ENCODE measurements at regions not wholly inside any gene's neighbourhood (a gene's known extent, or its start where the extent isn't known, plus 50 kb on each side); places are given as distances from the start of the nearest gene placed in this dataset.

- no peak for DNase-seq (ENCODE audit: low read depth)
Measured at GRCh38 chr2:9756692-9757250, 86.5 kb upstream of the TAF1B start.

DNA sequence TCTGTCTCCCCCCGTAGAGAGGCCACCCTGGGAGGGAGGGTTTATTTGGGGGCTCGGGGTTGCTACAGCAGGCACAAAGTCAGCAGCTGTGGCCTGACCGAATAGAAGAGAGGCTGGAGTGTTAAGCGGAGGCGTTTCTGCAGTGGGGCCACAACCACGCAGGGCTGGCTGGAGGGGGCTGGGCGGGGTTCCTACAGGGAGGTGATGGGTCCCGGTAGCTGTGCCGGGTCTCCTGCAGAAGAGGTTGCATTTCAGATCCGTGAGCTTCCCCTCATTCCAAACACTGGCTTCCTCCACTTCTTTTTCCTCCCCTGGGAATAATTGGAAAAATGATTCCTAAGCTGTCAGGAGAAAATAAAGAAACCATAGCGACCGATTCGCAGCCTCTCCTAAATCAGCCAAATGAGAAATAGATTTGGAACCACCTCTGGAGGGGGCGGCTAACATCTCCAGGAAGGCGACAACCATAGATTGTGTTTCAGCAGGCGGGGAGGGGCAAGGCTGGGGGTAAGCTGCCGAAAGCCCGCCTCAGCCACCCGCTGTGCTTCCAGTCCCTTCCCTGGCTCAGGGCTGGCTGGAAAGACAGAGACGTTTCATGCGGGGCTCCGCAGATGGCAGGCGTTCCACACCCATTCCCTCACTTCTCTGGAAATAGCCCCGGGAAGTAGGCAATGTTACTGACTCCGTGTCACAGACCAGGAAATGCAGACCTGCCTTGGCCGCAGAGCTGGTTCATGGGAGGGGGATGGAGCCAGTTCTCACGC, 85.6 kb upstream of the TAF1B start:
- DNase-seq (ENCODE audit: low read depth): no peak

- no peak for DNase-seq (ENCODE audit: low read depth)
Measured at GRCh38 chr2:9758741-9759140, 84.5 kb upstream of the TAF1B start.

GRCh38 chr2:9760069-9760901, 83.0 kb upstream of the TAF1B start:
- DNase-seq (ENCODE audit: low read depth): no peak

DNA sequence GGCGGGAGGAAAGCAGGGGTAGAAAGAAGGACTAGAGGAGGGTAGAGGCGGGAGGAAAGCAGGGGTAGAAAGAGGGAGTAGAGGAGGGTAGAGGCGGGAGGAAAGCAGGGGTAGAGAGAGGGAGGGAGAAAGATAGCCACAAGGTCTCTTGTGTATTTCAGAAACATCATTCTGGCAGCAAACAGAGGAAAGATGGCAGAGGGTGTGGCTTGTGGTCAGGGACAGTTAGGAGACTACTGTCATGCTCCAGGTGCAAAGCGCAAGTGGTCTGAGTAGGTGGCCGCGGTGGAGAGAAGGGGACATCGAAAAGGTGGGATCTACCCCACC, 82.4 kb upstream of the TAF1B start:
- DNase-seq (ENCODE audit: low read depth): no peak

GRCh38 chr2:9761577-9761976, 81.7 kb upstream of the TAF1B start:
- no peak for DNase-seq (ENCODE audit: low read depth)

GRCh38 chr2:9762164-9762563, 81.1 kb upstream of the TAF1B start:
- no peak for DNase-seq (ENCODE audit: low read depth)

DNA sequence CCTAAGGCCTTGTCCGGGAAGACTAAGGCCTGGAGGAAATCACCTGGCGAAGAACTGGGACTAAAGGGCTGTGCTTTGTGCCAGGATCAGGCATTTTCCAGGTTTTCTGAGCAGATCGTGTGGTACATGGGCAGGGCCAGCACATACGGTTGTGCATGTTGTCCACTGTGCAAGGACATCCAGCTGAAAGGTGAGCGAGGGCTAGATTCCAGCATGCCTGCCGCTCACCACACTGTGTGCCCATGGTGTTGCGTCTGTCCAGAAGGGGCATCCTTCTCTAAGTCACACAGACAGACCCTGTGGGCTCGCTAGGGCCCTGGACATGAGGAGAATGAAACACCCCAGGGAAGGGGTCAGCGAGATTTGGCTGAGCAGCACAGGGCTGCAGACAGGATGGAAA, 80.3 kb upstream of the TAF1B start:
- no peak for DNase-seq (ENCODE audit: low read depth)

DNA sequence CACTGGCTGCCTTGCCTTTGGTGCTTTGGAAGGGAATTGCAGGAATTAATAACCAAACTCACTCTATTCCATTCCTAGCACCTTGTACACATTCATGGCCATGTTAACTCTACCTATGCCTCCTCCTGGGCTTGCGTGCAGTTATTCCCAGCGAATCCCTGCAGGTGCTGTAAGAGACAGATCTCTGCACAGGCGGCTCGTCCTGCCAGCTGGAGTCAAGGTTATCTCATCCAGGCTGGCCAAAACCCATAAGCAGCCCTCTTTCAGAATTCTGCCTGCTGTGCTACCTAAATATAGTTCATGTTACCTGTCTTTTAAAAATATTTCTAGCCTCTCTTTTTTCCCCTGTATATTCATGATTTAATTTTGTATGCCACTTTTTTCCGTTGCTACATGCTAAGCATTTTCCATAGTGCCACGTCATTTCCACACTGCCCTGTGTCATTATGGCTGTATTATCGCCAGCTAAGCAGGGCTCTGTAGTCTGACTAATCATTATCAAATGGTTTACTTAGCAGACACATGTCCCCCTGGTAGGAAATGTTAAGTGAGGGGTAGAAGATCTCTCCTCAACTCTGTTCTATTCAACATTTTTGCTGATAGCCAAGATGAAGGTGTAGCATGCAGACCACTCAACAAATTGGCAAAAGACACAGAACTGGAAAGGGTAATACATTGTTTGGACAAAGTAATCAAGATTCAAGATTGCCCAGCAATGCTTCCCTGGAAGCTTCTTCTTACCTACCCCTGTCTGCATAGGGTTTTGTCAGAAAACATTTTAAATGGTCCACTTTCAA, 79.7 kb upstream of the TAF1B start:
- DNase-seq (ENCODE audit: low read depth): no peak

GRCh38 chr2:9764153-9764778, 79.0 kb upstream of the TAF1B start:
- DNase-seq (ENCODE audit: low read depth): no peak

DNA sequence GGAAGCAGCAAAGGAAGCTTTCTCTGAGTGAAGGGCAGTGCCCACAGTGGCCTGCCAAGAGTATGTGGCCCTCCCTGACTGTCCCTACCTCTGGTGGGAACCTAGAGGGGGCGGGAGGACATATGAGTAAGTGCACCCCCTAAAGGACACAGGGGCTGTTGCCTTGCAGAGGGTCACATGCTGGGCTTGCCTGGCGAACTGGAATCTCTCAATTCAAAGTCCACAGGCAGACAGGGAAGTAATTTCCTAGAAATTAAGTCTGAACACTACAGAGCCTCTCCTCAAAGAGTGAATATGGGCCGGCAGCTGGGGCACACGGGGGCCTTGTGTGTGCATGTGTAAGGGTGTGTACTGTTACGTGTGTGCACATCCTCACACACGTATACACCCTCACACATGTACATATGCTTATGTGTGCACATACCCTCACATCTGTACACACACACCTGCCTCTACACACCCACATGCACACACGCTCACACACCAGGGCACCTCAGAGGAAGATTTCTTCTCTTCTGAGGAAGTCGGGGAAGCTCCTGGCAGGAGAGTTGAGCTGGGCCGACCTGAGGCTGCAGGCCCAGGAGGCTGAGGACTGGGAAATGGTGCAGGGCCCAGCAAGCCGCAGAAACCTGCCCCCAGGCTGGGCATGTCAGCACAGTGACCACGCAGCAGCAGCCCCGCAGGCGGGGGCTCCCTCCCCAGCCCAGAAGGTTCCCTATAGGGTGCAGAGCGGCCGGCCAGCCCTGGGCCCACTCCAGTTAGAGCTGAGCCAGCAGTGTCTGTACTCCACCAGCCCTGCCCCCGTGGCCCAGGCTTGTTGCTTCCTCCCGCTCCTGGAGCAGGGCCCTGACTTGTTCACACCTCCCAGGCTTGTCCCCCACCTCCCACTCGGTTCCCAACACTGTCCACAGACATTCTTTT, 77.4 kb upstream of the TAF1B start:
- DNase-seq (ENCODE audit: low read depth): no peak

DNA sequence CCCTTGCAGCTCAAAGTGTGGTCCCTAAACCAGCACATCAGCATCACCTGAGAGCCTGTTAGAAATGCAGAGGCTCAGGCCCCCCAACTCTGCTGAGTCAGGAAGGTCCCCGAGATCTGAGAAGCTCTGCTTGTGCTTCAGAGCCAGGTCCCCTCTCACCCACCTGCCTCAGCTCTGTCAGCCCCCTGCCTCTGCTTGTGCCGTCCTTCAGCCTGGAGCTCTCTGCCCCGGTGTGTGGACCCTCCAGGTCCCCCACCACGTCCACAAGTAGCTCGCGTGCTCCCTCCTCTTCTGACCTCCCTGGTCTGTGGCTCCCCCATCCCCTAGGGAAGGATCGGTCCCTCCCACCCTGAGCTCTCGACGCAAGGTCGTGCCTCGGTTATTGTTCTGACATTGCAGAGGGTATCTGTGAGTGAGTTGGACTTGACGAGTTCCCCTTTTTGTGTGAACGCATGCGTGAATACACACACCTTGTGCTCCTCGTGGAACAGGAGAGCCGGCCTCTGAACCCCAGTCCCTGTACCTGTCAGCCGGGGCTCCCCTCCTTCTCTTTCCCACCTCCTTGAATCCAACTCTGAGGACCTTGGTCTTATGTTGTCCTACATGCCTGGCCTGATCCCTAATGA, 75.5 kb upstream of the TAF1B start:
- no peak for DNase-seq (ENCODE audit: low read depth)

- no peak for DNase-seq (ENCODE audit: low read depth)
Measured at GRCh38 chr2:9768388-9768787, 74.9 kb upstream of the TAF1B start.

DNA sequence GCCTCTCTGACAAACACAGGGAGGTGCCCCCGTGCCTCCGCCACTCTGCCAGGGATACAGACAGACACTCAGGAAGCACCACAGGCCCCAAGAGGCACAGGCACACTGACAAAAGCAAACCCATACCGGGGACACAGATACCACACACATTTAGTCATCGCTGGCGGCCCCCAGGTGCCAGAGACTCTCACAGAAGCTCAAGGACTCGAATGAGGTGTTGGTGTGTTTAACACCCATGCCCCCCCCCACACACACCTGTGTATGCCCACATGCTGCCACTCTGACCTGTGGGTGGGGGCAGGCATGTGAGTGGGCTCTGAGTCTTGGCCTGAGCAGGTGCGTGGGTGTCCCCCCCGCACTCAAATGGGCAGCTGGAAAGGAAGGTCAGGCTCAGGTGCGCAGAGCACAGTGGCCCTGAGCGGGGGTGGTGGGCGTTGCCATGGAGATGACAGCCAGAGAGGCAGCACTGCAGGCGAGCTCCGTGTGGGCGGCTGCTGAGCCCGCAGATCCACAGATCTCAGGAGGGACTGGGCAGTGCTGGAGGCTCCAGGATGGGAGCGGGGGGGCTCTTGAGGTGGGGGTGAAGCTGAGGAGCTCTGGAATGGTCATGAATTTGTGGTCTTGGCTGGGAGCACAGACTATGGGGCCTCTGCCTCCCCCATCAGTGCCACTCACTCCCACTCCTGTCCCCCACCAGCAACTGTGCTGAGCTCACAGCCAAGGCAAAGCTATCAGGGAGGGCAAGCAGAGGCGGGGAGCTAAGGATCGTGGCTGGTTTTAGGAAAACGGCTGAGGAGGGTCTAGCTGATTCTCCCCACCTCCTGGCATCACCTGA, 73.9 kb upstream of the TAF1B start:
- no peak for DNase-seq (ENCODE audit: low read depth)

DNA sequence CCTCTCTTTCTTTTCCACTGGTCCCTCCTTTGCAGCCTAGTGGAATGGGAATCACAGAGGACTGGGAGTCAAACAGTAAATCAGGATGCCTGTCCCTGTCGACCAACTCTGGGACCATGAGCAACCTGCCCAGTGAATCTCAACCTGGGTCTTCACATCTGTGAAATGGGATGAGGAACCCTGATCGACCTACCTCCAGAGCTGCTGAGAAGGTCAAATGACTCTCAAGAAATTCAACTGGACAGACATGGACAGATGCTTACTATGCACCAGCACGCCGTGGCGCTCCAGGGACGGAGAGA, 73.3 kb upstream of the TAF1B start:
- DNase-seq (ENCODE audit: low read depth): no peak

DNA sequence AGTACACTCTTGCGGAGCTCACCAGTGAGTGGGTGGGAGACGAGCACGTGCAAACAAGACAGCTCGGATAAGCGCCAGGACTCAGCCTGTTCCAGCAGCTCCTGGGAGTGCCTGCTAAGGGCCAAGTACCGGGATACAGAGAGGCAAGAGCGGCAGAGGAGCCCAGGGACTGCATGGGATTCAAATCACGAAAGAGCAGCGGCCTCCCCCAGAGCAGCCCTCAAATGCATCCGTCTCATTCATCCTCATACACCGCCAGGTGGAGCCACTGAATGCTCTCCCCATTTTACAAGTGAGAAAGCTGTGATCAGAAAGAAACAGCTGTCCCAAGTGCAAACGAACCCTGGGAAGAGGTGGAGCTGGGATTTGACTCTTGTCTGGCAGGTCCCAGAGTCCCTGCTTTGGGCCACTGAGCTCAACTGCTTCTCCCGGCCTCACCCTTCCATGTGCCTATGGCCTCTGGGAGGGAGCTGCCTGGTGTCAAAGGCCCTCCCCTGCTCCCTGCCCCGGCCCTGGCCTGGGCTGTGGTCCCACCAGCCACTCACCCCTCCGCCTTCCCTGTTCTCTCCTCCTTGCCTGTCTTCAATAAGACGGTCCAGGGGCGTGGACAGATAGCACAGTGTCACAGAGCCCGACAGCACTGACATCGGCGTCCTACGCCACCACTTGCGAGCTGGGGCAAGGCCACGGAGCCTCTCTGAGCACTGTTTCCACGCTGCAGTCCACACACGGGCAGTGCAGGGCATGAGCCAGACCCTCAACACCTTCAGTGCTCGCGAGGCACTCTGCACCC, 72.8 kb upstream of the TAF1B start:
- DNase-seq (ENCODE audit: low read depth): no peak

DNA sequence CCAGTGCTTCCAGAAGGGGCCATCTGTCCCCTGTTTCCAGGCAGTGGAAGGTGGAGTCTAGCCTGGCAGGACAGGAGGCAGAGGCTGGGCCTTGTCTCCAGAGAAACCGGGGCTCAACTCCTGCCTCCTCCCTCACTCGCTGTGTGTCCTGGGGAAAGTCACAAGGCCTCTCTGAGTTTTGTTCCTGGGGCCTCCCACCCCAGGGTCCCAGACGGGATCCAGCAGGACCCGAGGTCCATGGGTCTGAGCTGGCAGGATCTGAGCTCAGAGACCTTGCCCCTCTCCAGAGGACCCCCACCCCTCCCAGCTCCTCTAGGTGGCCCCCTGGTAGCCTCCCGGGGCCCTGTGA, 72.2 kb upstream of the TAF1B start:
- DNase-seq (ENCODE audit: low read depth): no peak

DNA sequence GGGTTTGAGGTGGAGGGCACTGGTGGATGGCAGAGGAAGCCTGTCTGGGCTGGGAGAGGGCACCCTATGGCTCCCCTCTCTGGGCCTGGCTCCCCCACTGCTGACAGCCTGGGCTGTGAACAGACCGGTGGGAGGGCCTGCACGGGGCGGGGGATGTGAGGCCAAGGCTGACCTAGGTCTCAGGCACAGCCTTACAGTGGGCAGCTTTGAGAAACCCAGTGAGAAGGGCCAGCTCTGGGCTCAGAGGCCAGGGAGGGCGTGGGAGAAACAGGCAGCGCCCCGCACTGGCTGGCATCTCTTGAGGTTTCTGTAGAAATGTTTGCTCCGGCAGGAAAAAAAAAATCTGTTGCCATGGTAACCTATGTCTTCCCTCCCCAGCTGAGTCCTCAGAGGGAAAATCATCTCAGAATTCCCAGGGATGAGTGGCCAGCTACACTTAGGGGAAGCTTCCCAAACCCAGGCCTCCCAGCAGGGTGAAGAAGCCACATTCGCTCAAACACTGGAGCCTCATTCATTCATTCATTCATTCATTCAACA, 71.7 kb upstream of the TAF1B start:
- DNase-seq (ENCODE audit: low read depth): no peak

Data from stimulated activated CD8-positive, alpha-beta memory T cell treated with anti-CD3 and anti-CD28 coated beads, Interleukin-12 subunit alpha, Interleukin-12 subunit beta, amount 100 ng/mL, for 4 hours (primary cell).